HEK293T (cell line): ENCODE measurements at regions not wholly inside any gene's neighbourhood (a gene's known extent, or its start where the extent isn't known, plus 50 kb on each side); places are given as distances from the start of the nearest gene placed in this dataset.

Experiments
- ARNT ChIP-seq: fragments of 450-650 bp; IDR thresholded peaks from 2 replicates; pipeline ENCODE4 v1.6.1; 2017; ENCODE audit warnings: mild to moderate bottlenecking
- BHLHE40 ChIP-seq: fragments of 450-650 bp; IDR thresholded peaks from 2 replicates; pipeline ENCODE4 v1.6.1; 2016; ENCODE audit warnings: mild to moderate bottlenecking, moderate library complexity, borderline replicate concordance
- FOXK2 ChIP-seq: fragments of 450-650 bp; IDR thresholded peaks from 2 replicates; pipeline ENCODE4 v1.6.1; 2016; ENCODE audit warnings: mild to moderate bottlenecking
- FOXM1 ChIP-seq: fragments of 450-650 bp; IDR thresholded peaks from 2 replicates; pipeline ENCODE4 v1.6.1; 2017; ENCODE audit warnings: mild to moderate bottlenecking, borderline replicate concordance
- L3MBTL2 ChIP-seq: fragments of 450-650 bp; conservative IDR thresholded peaks from 2 replicates; pipeline ENCODE4 v1.6.1; 2016; ENCODE audit warnings: mild to moderate bottlenecking
- SP1 ChIP-seq: fragments of 450-650 bp; IDR thresholded peaks from 2 replicates; pipeline ENCODE4 v1.6.1; 2017
- TARDBP ChIP-seq: fragments of 450-650 bp; IDR thresholded peaks from 2 replicates; pipeline ENCODE4 v1.6.1; 2016

- TF ChIP-seq FOXK2, result no peak
- TF ChIP-seq TARDBP, result no peak
- TF ChIP-seq BHLHE40, result no peak
- no peak for TF ChIP-seq SP1
- no peak for TF ChIP-seq FOXM1
- TF ChIP-seq ARNT, result no peak
- no peak for TF ChIP-seq L3MBTL2
These were observed 789.3 kb downstream of the SEMA5A start for GRCh38 chr5:8756498-8757084.
